HG03571 (cell line): ENCODE measurements at regions not wholly inside any gene's neighbourhood (a gene's known extent, or its start where the extent isn't known, plus 50 kb on each side); places are given as distances from the start of the nearest gene placed in this dataset.
"Not testable (repeated sequence)": the region's sequence is repeated elsewhere in the genome, so short reads cannot be mapped to it uniquely, and the experiment has no call there.

Experiments used
- ATAC-seq: cut with Tn5 transposase; IDR thresholded peaks from one replicate; pipeline ENCODE4 v1.9.1; 2021; ENCODE audit not compliant: unreplicated experiment

DNA sequence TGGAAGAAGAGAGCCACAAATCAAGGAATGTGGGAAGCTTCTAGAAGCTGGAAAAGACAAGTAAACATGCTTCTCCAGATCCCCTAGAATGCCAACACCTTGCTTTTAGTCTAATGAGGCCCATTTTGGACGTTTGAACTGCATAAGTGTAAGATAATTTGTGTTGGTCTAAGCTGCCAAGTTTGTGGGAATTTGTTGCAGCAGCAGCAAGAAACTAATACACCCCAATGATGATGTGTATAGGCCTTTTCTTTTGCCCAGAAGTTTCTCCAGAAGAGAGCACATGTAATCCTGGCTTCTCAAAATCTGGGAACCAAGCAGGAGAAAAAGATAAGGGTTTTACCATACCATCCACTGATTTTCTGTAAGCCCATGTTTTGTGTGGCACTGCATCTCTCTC, 96.1 kb upstream of the DPT start:
- no peak for ATAC-seq

GRCh38 chr1:168825820-168826219, 96.8 kb upstream of the DPT start:
- ATAC-seq, result no peak

GRCh38 chr1:168826269-168826668, 97.3 kb upstream of the DPT start:
- no peak for ATAC-seq

- no peak for ATAC-seq
Observed at GRCh38 chr1:168827557-168827956, 98.6 kb upstream of the DPT start.

DNA sequence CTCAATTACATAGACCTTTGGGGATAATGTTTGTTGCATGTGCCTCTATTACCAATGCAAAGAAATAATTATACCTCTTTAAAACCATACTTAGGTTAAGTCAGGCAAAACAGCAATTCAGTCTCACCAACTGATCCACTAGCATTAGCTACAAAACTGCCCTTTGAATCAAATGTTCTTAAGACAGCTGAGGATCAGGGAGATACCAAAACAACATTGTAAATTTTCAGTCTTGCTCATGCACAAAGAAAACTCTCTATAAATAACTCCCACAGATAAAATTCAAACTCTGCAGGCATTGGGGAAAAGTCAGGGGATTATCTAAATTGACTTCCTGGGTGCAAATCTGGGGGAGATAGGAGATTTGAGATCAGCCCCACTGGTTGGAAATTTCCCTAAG, 100.9 kb upstream of the DPT start:
- ATAC-seq, result no peak

- ATAC-seq, result no peak
Observed at GRCh38 chr1:168830562-168830961, 101.6 kb upstream of the DPT start.

DNA sequence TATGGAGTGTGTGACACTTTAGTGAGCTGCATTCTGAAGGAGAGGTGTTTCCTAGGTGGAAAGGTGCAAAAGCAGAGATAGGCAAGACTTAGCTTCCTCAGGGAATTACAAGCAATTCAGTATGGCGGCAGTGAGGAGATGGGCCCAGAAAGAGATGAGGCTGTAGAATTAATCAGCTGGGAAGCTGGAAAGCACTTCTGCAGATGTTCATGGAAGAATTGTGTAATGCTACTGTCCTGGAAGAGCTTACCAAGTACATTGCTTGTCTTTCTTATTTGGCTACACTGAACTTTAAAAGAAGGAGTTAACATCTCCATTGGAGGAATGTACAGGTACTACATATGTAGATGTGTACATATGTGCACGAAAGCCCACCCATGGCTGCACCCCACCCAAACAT, 103.7 kb upstream of the DPT start:
- no peak for ATAC-seq

- ATAC-seq, result no peak
Observed at GRCh38 chr1:168833362-168833761, 104.4 kb upstream of the DPT start.

GRCh38 chr1:168833801-168834224, 104.8 kb upstream of the DPT start:
- ATAC-seq, result no peak

GRCh38 chr1:168834225-168834872, 105.3 kb upstream of the DPT start:
- no peak for ATAC-seq

DNA sequence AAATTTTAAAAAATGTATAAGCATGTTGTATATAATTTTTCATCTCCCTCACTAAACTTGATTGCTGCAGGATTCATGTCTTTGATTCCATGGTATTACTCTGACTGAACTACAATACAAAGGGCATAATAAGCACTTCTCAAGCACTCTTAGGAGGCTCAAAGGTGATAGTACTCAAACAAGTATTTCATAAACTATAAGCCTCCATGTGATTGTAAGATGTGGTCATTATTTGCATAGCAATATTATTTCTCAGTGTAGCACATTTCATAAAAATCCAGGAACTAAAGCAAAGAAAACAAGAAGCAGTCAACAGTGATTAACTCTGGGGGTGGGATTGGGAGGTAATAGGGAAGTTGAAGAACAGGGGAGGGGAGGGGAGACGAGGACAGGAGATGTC, 106.2 kb upstream of the DPT start:
- ATAC-seq, result no peak

DNA sequence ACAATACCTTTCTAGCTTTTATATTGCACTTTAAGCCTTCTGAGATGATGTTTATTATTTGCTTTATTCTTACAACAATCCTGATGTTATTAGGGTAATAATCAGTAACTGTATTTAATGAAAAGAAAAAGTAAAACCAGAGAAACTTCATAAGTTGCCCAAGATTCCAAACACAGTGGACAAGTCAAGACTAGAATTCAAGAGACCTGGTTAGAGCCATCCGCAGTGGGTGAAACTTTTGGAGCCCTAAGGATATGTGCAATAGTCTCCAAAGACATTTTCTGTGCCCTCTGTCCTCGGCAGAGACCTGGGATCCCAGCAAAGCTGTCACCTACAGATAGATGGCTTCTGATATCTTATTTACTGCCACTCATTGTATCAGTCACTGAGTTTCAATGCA, 106.8 kb upstream of the DPT start:
- ATAC-seq, result no peak

GRCh38 chr1:168836469-168836868, 107.5 kb upstream of the DPT start:
- ATAC-seq, result no peak

GRCh38 chr1:168837230-168837629, 108.2 kb upstream of the DPT start:
- not testable (repeated sequence) for ATAC-seq

DNA sequence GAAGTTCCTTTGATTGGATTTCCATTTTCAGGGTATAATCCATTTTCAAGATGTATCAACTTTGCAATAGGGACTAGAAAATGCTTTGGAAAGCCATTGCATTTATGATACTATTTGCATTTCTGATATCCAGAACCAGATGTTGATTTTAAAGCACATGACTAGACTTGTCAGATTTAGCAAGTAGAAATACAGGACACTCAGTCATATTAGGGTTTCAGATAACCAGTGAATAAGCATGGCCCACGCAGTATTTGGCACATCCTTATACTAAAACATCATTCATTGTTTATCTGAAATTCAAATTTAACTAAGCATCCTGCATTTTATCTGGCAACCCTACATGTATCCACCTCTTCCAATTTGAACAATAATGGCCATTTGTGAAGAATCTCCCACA, 113.3 kb upstream of the DPT start:
- ATAC-seq, result no peak

DNA sequence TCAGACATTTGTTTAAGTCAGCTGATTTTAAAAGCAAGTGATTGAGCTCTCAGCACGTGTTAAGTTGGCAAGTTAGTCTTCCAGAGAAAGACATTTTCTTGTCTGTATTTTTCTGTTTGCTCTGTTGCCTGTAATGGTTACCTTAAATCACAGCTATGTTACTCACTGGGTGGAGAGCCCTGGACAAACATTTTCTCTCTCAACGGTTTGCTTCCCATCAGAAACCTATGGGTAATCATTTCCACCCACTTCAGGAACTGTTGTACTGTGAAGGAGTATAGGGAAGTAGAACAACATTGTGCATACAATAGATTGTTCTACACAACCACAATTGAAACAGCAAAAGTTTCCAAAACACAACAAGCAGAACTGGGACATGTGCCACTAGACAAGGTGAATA, 113.9 kb upstream of the DPT start:
- ATAC-seq, result no peak

DNA sequence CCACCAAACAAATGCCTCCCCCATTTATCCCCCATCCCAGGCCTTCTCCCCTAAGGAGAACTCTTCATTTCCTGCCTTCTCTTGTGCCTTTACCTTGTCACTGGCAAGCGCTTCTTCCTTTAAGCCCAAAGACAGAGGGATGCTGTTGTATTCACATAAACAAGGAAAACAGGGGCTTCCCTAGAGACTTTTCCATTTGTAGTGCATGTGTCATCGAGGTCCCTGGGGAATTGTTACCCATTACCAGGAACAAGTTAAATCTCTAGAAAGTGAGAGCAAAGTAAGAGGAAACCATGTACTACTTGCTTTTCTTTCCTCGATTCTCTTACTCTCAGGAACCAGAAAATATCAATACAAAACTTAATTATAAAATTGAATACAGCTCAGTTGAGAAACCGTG, 114.4 kb upstream of the DPT start:
- ATAC-seq, result no peak

GRCh38 chr1:168843950-168844349, 114.9 kb upstream of the DPT start:
- no peak for ATAC-seq

GRCh38 chr1:168845140-168845539, 116.1 kb upstream of the DPT start:
- no peak for ATAC-seq

DNA sequence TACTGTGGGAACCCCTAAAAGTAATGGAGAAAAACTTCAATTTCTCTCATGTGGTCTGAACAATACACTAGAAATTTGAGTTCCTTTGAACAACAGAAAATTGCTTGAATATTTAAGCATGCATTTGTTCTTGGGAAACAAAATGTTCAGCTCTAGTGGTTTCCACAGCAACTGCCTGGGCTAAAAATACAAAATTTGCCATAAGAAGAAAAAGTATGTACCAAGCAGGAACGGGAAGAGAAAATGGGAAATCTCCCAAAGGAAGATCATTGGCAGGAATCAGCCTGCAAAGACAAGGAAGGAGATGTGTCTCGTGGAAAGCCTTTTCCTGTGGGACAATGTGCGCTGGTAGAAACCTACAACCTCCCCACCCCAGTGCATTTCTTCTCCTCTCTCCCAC, 119.0 kb upstream of the DPT start:
- no peak for ATAC-seq

DNA sequence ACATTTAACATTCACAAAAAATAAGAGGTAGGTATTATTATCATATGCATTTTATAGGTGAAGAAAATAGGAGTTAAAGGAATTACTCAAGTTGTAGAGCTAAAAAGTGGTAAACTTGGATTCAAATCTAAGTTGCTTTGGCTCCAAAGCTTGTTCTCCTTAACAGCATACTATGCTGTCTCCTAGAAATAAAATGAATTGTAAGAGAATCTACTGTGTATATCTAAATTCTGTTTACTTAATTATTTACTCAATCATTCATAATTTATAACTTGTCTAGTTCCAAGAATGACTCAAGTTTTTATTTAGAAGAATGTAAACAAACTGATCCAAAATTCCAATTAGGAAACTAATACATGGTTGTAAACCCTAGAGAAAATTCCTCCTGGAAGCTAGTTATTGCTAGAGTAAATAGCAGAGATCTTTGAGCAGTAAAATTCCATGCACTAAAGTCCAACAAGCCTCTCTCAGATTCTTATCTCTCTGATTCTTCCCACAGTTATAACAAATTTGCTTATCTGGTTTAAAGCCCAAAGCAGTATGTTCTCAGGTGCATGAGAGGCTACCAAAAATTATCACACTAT, 132.5 kb upstream of the DPT start:
- ATAC-seq, result no peak

- no peak for ATAC-seq
Observed at GRCh38 chr1:168863772-168864171, 134.8 kb upstream of the DPT start.

DNA sequence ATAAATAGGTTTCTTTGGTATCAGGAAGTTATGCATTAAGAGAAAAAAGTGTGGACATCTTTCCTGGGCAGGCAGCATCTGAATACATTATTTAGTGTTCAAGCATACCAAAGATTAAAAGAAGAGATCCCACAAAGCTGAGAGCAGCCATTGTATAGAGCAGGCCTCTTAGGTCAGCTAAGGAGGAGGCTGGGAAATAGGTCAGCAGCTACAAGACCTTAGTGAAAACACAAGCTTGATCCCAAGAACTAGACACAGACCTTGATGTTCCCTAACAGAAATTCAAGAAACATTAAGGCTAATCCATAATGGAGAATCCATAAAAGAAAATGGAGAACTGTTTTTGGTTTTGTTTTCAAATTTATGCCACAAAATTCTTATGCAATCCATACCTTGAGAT, 135.3 kb upstream of the DPT start:
- ATAC-seq, result no peak
